ENCODE measurements at regions not wholly inside any gene's neighbourhood (a gene's known extent, or its start where the extent isn't known, plus 50 kb on each side); places are given as distances from the start of the nearest gene placed in this dataset.

GRCh38 chr5:83417884-83418283, 53.7 kb upstream of the VCAN start (continued):
- TF ChIP-seq POLR2AphosphoS5 (IDR thresholded peaks at IDR 0.05; ENCODE audit: low read depth, low read length) (no peak), GTF2F1 (IDR thresholded peaks at IDR 0.05; ENCODE audit: borderline replicate concordance, low read depth, low read length) (no peak)
